K562 (cell line): ENCODE measurements at regions not wholly inside any gene's neighbourhood (a gene's known extent, or its start where the extent isn't known, plus 50 kb on each side); places are given as distances from the start of the nearest gene placed in this dataset.

Source experiments
- ATAC-seq: fragments of 200-7000 bp; cut with Tn5 transposase; 3 replicates; pipeline ENCODE4 v1.9.1; 2020; ENCODE audit warnings: moderate library complexity
- BruUV-seq: library from RNA; stranded (reverse); fragments of 400-500 nt; replicated peaks from 2 replicates; lab custom pipeline; 2021; lab: Mats Ljungman, UMichigan
- CTCF ChIA-PET: fragments of 300-600 bp; formaldehyde crosslinking; extraction: SDS; loops from one replicate; lab custom pipeline; 2021; ENCODE audit warnings: low intra/inter-chr PET ratio; lab: Yijun Ruan, JAX
- POLR2A ChIA-PET: fragments of 300-600, 350-650 bp; sonication (Branson Sonifier 250); formaldehyde crosslinking; extraction: SDS; loops from one replicate; lab custom pipeline; 2021; ENCODE audit warnings: antibody characterized with exemption, inconsistent platforms; lab: Yijun Ruan, JAX
- DNase-seq, 4 experiments: peaks; one replicate each; pipeline versions ENCODE4 v3.0.0 to v3.0.0-alpha.2; 2011 to 2018; ENCODE audit warnings: low spot score in 3 of 4, mixed read lengths in 3 of 4; ENCODE audit errors: extremely low read depth in 1 of 4
- FAIRE-seq: peaks from 2 replicates; lab custom pipeline; 2011; peaks lifted over from hg19 to GRCh38; lab: Jason Lieb, UNC
- H2AFZ ChIP-seq: 2 replicates; pipeline ENCODE4 v1.6.0; 2011; ENCODE audit warnings: low read depth, low read length, control low read depth, inconsistent platforms
- H3K27ac ChIP-seq: fragments of 200-600 bp; 3 replicates; pipeline ENCODE4 v1.8.0; 2011; ENCODE audit warnings: low read depth, mild to moderate bottlenecking, control low read depth, inconsistent platforms, low read length, moderate library complexity, mixed read lengths; ENCODE audit errors: extremely low read depth
- H3K27me3 ChIP-seq, 2 experiments: fragments of 300-600 bp in 1 of 2; 2 replicates in 1 of 2; 3 replicates in 1 of 2; pipeline versions ENCODE4 v1.6.0 to v1.8.0; 2011; ENCODE audit warnings: inconsistent platforms in 2 of 2, low read length in 2 of 2, mild to moderate bottlenecking in 1 of 2, mixed read lengths in 1 of 2, moderate library complexity in 1 of 2; ENCODE audit not compliant: control insufficient read depth in 2 of 2, insufficient read depth in 2 of 2
- H3K36me3 ChIP-seq: fragments of 300-600 bp; 3 replicates; pipeline ENCODE4 v1.8.0; 2011; ENCODE audit warnings: mild to moderate bottlenecking, low read length, inconsistent platforms; ENCODE audit not compliant: control insufficient read depth, insufficient read depth
- H3K4me1 ChIP-seq, 2 experiments: fragments of 200-600 bp in 1 of 2; replicated peaks in 1 of 2; 2 replicates in 1 of 2; 3 replicates in 1 of 2; pipeline versions ENCODE4 v1.5.1 to v1.8.0; 2011; ENCODE audit warnings: inconsistent platforms in 2 of 2, low read length in 2 of 2, mild to moderate bottlenecking in 1 of 2, mixed read lengths in 1 of 2, moderate library complexity in 1 of 2; ENCODE audit not compliant: control insufficient read depth in 2 of 2, insufficient read depth in 2 of 2
- H3K4me2 ChIP-seq: 2 replicates; pipeline ENCODE4 v1.6.1; 2011; ENCODE audit warnings: low read length, control low read depth, inconsistent platforms, mixed read lengths; ENCODE audit not compliant: insufficient read depth
- H3K4me3 ChIP-seq: fragments of 200-600 bp; sonication (generic), shearing (Covaris generic); 2 replicates; pipeline ENCODE4 v1.5.1; 2016; ENCODE audit warnings: control low read depth, inconsistent platforms
- H3K79me2 ChIP-seq: fragments of 200-600 bp; 3 replicates; pipeline ENCODE4 v1.8.0; 2011; ENCODE audit warnings: low read length, inconsistent platforms; ENCODE audit not compliant: control insufficient read depth, insufficient read depth
- H3K9ac ChIP-seq, 2 experiments: 2 replicates each; pipeline versions ENCODE4 v1.6.0 to v1.6.1; 2011; ENCODE audit warnings: low read depth in 2 of 2, low read length in 2 of 2, control low read depth in 1 of 2, inconsistent platforms in 1 of 2, mild to moderate bottlenecking in 1 of 2, mixed read lengths in 1 of 2; ENCODE audit not compliant: insufficient read depth in 1 of 2
- H3K9me1 ChIP-seq: one replicate; pipeline ENCODE4 v1.6.0; 2011; ENCODE audit warnings: inconsistent platforms, mild to moderate bottlenecking, low read length, moderate library complexity; ENCODE audit not compliant: control insufficient read depth, insufficient read depth
- H3K9me3 ChIP-seq: replicated peaks from 2 replicates; pipeline ENCODE4 v1.5.1; 2011; ENCODE audit warnings: low read depth, low read length, inconsistent platforms; ENCODE audit not compliant: control insufficient read depth, insufficient read depth
- H4K20me1 ChIP-seq: replicated peaks from 2 replicates; pipeline ENCODE4 v1.6.1; 2011; ENCODE audit warnings: low read length, inconsistent platforms, mixed read lengths; ENCODE audit not compliant: control insufficient read depth, insufficient read depth
- CXXC5 ChIP-seq: fragments of 250-450 bp; sonication (Bioruptor Pico); IDR thresholded peaks from 2 replicates; pipeline ENCODE4 v1.8.0; 2022; ENCODE audit warnings: inconsistent platforms, mild to moderate bottlenecking, moderate library complexity
- WGBS: fragments of 100-300 bp; shearing (Covaris generic); methylation state at CpG from one replicate; pipeline ENCODE4 v1.1.6; 2016; ENCODE audit warnings: low coverage, mixed read lengths; ENCODE audit not compliant: insufficient coverage; ENCODE audit errors: missing lambda C conversion rate; 5-methylcytosine and 5-hydroxymethylcytosine counted together
- in situ Hi-C: fragments of 300-500 bp; cut with MboI; formaldehyde crosslinking; loops from 4 replicates; pipeline ENCODE4 v1.15.0; 2018; ENCODE audit warnings: inconsistent platforms, mixed read lengths
- intact Hi-C: fragments of 100-400 bp; cut with micrococcal nuclease; formaldehyde crosslinking; loops from 2 replicates; pipeline ENCODE4 v1.14.2; 2022
- TF ChIP-seq, protein P1 (sequence below): fragments of 450-650 bp; IDR thresholded peaks from 2 replicates; pipeline ENCODE4 v1.6.1; 2016; ENCODE audit warnings: low read depth, mild to moderate bottlenecking, moderate library complexity
- TF ChIP-seq, protein P2 (sequence below): sonication (generic); formaldehyde crosslinking; IDR thresholded peaks from 2 replicates; pipeline ENCODE4 v1.8.0; 2023; ENCODE audit warnings: missing genetic modification reagents, mild to moderate bottlenecking, borderline replicate concordance
- TF ChIP-seq, protein P3 (sequence below): sonication (generic); formaldehyde crosslinking; IDR thresholded peaks from 2 replicates; pipeline ENCODE4 v1.9.0; 2022; ENCODE audit warnings: mild to moderate bottlenecking, missing genetic modification reagents

DNA sequence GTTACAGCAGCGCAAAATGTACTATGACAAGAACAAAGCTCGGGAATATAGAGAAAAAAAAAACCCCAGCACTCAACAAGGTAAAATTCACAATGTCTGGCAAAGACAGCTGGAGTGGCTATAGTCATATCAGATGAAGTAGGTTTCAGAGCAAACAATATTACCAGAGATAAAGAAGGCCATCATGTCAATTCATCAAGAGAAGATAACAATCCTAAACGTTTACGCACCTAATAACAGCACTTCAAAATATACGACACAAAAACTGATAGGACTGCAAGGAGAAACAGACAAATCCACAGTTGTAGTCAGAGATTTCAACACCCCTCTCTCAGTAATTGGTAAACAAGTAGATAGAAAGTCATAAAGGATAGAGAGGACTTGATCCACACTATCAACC lies 455.2 kb downstream of the PTPRU start:
- H3K27ac ChIP-seq: no peak overlapping the region
- H3K4me1 ChIP-seq: peaks cover 3 to 16% of the 10 kb centered on the region in 2 experiments; a peak in 3 of 5 replicates
- no peak overlapping the region for H3K4me3 ChIP-seq
- FAIRE-seq: no peak
- intact Hi-C loops: loop anchor here (10.0 kb wide), 1 partner anchor 1013 kb away; no protein-coding TSS in a partner anchor
- no TSS peak for BruUV-seq
- 9% methylated on average over 5 of the region's 5 CpGs for WGBS
- H3K36me3 ChIP-seq: no peaks in the 10 kb centered on the region
- ChIA-PET POLR2A (interaction anchor here (0.6 kb wide), 1 partner anchor 176 kb away, joined by 3 read pairs; no protein-coding TSS in a partner anchor), CTCF (no interaction called here)
- no peaks in the 10 kb centered on the region for H3K9me1 ChIP-seq
- no peaks in the 10 kb centered on the region for H3K9me3 ChIP-seq
- no peak for ATAC-seq
- no peak overlapping the region for H3K9ac ChIP-seq
- TF ChIP-seq, protein P1, sequence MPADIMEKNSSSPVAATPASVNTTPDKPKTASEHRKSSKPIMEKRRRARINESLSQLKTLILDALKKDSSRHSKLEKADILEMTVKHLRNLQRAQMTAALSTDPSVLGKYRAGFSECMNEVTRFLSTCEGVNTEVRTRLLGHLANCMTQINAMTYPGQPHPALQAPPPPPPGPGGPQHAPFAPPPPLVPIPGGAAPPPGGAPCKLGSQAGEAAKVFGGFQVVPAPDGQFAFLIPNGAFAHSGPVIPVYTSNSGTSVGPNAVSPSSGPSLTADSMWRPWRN: no peak
- TF ChIP-seq, protein P2, sequence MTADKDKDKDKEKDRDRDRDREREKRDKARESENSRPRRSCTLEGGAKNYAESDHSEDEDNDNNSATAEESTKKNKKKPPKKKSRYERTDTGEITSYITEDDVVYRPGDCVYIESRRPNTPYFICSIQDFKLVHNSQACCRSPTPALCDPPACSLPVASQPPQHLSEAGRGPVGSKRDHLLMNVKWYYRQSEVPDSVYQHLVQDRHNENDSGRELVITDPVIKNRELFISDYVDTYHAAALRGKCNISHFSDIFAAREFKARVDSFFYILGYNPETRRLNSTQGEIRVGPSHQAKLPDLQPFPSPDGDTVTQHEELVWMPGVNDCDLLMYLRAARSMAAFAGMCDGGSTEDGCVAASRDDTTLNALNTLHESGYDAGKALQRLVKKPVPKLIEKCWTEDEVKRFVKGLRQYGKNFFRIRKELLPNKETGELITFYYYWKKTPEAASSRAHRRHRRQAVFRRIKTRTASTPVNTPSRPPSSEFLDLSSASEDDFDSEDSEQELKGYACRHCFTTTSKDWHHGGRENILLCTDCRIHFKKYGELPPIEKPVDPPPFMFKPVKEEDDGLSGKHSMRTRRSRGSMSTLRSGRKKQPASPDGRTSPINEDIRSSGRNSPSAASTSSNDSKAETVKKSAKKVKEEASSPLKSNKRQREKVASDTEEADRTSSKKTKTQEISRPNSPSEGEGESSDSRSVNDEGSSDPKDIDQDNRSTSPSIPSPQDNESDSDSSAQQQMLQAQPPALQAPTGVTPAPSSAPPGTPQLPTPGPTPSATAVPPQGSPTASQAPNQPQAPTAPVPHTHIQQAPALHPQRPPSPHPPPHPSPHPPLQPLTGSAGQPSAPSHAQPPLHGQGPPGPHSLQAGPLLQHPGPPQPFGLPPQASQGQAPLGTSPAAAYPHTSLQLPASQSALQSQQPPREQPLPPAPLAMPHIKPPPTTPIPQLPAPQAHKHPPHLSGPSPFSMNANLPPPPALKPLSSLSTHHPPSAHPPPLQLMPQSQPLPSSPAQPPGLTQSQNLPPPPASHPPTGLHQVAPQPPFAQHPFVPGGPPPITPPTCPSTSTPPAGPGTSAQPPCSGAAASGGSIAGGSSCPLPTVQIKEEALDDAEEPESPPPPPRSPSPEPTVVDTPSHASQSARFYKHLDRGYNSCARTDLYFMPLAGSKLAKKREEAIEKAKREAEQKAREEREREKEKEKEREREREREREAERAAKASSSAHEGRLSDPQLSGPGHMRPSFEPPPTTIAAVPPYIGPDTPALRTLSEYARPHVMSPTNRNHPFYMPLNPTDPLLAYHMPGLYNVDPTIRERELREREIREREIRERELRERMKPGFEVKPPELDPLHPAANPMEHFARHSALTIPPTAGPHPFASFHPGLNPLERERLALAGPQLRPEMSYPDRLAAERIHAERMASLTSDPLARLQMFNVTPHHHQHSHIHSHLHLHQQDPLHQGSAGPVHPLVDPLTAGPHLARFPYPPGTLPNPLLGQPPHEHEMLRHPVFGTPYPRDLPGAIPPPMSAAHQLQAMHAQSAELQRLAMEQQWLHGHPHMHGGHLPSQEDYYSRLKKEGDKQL: no peak
- TF ChIP-seq, protein P3, sequence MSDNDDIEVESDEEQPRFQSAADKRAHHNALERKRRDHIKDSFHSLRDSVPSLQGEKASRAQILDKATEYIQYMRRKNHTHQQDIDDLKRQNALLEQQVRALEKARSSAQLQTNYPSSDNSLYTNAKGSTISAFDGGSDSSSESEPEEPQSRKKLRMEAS (CRISPR knock-in tag): no peak
- TF ChIP-seq CXXC5 (CRISPR knock-in tag): no peak
- no peaks in the 10 kb centered on the region for H4K20me1 ChIP-seq
- H3K4me2 ChIP-seq: no peak overlapping the region
- in situ Hi-C loops: no loop called here
- peaks cover 2 to 20% of the 10 kb centered on the region in 2 experiments; a peak in 3 of 5 replicates for H3K27me3 ChIP-seq
- no peak for DNase-seq
- no peaks in the 10 kb centered on the region for H3K79me2 ChIP-seq
- no peak overlapping the region for H2AFZ ChIP-seq
